A549 (cell line): ENCODE measurements at regions not wholly inside any gene's neighbourhood (a gene's known extent, or its start where the extent isn't known, plus 50 kb on each side); places are given as distances from the start of the nearest gene placed in this dataset.

Experiments used
- ATAC-seq, 2 experiments: fragments of 200-7000 bp in 1 of 2; fragments of >200 bp in 1 of 2; cut with Nextera tagmentation in 1 of 2; cut with Tn5 transposase in 1 of 2; 3 replicates each; pipeline versions ENCODE4 v1.8.0 to v1.9.1; 2018 to 2020; ENCODE audit warnings: mild to moderate bottlenecking in 1 of 2, moderate library complexity in 1 of 2
- CTCF ChIA-PET: fragments of 300-600 bp; sonication (Branson Sonifier 250); formaldehyde crosslinking; extraction: SDS; loops from one replicate; lab custom pipeline; 2021; ENCODE audit warnings: antibody characterized with exemption, inconsistent platforms; lab: Yijun Ruan, JAX
- POLR2A ChIA-PET: fragments of 350-600 bp; formaldehyde crosslinking; extraction: SDS; loops from one replicate; lab custom pipeline; 2021; ENCODE audit warnings: antibody characterized with exemption, inconsistent platforms; lab: Yijun Ruan, JAX
- DNase-seq, 2 experiments: peaks; one replicate each; pipeline versions ENCODE4 v3.0.0 to v3.0.0-alpha.2; 2011 to 2016; ENCODE audit warnings: low read depth in 1 of 2, low spot score in 1 of 2
- FAIRE-seq: peaks from 2 replicates; lab custom pipeline; 2011; peaks lifted over from hg19 to GRCh38; lab: Jason Lieb, UNC
- H3K27ac ChIP-seq, 2 experiments: fragments of >200 bp; sonication (Bioruptor Twin); formaldehyde crosslinking; 3 replicates each; pipeline ENCODE4 v1.5.1; 2016 to 2017
- H3K4me1 ChIP-seq: fragments of >200 bp; sonication (Bioruptor Twin); formaldehyde crosslinking; 3 replicates; pipeline ENCODE4 v1.6.1; 2016
- H3K4me2 ChIP-seq: fragments of >200 bp; sonication (Bioruptor Twin); formaldehyde crosslinking; 3 replicates; pipeline ENCODE4 v1.6.1; 2016
- H3K4me3 ChIP-seq: fragments of >200 bp; sonication (Bioruptor Twin); formaldehyde crosslinking; 3 replicates; pipeline ENCODE4 v1.5.1; 2016
- H3K9me3 ChIP-seq: fragments of >200 bp; sonication (Bioruptor Twin); formaldehyde crosslinking; 3 replicates; pipeline ENCODE4 v1.6.1; 2016
- CBX2 ChIP-seq: fragments of 200-600 bp; sonication (generic); IDR thresholded peaks from 2 replicates; pipeline ENCODE4 v1.6.1; 2016; ENCODE audit warnings: low read depth, mild to moderate bottlenecking, borderline replicate concordance
- CBX8 ChIP-seq: fragments of 200-600 bp; sonication (generic); IDR thresholded peaks from 2 replicates; pipeline ENCODE4 v1.6.1; 2016
- EHF ChIP-seq: fragments of 250-450 bp; sonication (Bioruptor Pico); IDR thresholded peaks from 2 replicates; pipeline ENCODE4 v1.5.0; 2020; ENCODE audit warnings: mild to moderate bottlenecking
- EHMT2 ChIP-seq: fragments of 200-600 bp; sonication (generic); IDR thresholded peaks from 2 replicates; pipeline ENCODE4 v1.6.1; 2016; ENCODE audit warnings: antibody characterized with exemption, low read depth, mild to moderate bottlenecking, moderate library complexity
- EP300 ChIP-seq, 2 experiments: fragments of >200 bp; sonication (Bioruptor Twin); formaldehyde crosslinking; IDR thresholded peaks; 2 replicates in 1 of 2; 3 replicates in 1 of 2; pipeline ENCODE4 v1.6.1; 2016 to 2017
- ESRRA ChIP-seq: fragments of 150-350 bp; IDR thresholded peaks from 2 replicates; pipeline ENCODE4 v1.6.1; 2014; ENCODE audit warnings: mild to moderate bottlenecking, low read length, borderline replicate concordance
- KDM1A ChIP-seq: fragments of 200-600 bp; sonication (generic); IDR thresholded peaks from 2 replicates; pipeline ENCODE4 v1.6.1; 2016; ENCODE audit warnings: low read depth, mild to moderate bottlenecking
- MAFK ChIP-seq: fragments of 450-650 bp; IDR thresholded peaks from 2 replicates; pipeline ENCODE4 v1.6.1; 2014; ENCODE audit not compliant: partially characterized antibody
- NPAS2 ChIP-seq: fragments of 250-450 bp; sonication (Bioruptor Pico); IDR thresholded peaks from 2 replicates; pipeline ENCODE4 v1.8.0; 2022; ENCODE audit warnings: mild to moderate bottlenecking, moderate library complexity, borderline replicate concordance
- SREBF2 ChIP-seq: fragments of 450-650 bp; IDR thresholded peaks from 2 replicates; pipeline ENCODE4 v1.6.1; 2014; ENCODE audit warnings: mild to moderate bottlenecking, moderate library complexity
- WGBS: methylation state at CpG from one replicate; pipeline ENCODE4 v1.1.6; 2017; ENCODE audit errors: missing lambda C conversion rate; 5-methylcytosine and 5-hydroxymethylcytosine counted together
- TF ChIP-seq, protein P1 (sequence below): fragments of >200 bp; sonication (Bioruptor Twin); formaldehyde crosslinking; IDR thresholded peaks from 3 replicates; pipeline ENCODE4 v1.5.1; 2016
- TF ChIP-seq, protein P2 (sequence below): fragments of >200 bp; sonication (Bioruptor Twin); formaldehyde crosslinking; IDR thresholded peaks from 3 replicates; pipeline ENCODE4 v1.6.1; 2016
- TF ChIP-seq, protein P3 (sequence below): IDR thresholded peaks from 2 replicates; pipeline ENCODE4 v1.6.1; 2012
- TF ChIP-seq, protein P4 (sequence below): fragments of 200-600 bp; sonication (generic); IDR thresholded peaks from 2 replicates; pipeline ENCODE4 v1.6.1; 2016; ENCODE audit warnings: antibody characterized with exemption, mild to moderate bottlenecking, moderate library complexity
- TF ChIP-seq, protein P5 (sequence below): fragments of 150-350 bp; IDR thresholded peaks from 2 replicates; pipeline ENCODE4 v1.6.1; 2014; ENCODE audit warnings: low read depth, mild to moderate bottlenecking, low read length

DNA sequence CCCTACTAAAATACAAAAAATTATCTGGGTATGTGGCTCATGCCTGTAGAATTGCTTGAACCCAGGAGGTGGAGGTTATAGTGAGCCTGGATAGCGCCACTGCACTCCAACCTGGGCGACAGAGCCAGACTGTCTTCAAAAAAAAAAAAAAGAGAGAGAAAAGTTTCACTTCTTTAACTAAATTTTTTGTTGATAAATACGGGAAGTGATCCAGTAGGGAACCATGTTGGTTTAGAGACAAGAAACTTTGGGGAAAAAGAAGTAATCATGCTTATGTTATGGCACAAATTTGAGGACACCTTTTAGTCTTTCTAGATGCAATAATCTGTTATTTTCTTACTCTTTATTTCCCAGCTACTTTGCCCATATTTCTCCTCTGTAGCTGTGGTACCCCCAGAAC, 309.7 kb downstream of the TYW1 start:
- no peak for TF ChIP-seq CBX8
- TF ChIP-seq SREBF2, result no peak
- no peak for TF ChIP-seq EP300 (IDR thresholded peaks at IDR 0.05)
- TF ChIP-seq NPAS2, result no peak
- TF ChIP-seq, protein P1, sequence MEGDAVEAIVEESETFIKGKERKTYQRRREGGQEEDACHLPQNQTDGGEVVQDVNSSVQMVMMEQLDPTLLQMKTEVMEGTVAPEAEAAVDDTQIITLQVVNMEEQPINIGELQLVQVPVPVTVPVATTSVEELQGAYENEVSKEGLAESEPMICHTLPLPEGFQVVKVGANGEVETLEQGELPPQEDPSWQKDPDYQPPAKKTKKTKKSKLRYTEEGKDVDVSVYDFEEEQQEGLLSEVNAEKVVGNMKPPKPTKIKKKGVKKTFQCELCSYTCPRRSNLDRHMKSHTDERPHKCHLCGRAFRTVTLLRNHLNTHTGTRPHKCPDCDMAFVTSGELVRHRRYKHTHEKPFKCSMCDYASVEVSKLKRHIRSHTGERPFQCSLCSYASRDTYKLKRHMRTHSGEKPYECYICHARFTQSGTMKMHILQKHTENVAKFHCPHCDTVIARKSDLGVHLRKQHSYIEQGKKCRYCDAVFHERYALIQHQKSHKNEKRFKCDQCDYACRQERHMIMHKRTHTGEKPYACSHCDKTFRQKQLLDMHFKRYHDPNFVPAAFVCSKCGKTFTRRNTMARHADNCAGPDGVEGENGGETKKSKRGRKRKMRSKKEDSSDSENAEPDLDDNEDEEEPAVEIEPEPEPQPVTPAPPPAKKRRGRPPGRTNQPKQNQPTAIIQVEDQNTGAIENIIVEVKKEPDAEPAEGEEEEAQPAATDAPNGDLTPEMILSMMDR, result no peak
- TF ChIP-seq, protein P2, sequence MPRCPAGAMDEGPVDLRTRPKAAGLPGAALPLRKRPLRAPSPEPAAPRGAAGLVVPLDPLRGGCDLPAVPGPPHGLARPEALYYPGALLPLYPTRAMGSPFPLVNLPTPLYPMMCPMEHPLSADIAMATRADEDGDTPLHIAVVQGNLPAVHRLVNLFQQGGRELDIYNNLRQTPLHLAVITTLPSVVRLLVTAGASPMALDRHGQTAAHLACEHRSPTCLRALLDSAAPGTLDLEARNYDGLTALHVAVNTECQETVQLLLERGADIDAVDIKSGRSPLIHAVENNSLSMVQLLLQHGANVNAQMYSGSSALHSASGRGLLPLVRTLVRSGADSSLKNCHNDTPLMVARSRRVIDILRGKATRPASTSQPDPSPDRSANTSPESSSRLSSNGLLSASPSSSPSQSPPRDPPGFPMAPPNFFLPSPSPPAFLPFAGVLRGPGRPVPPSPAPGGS, result no peak
- TF ChIP-seq, protein P3, sequence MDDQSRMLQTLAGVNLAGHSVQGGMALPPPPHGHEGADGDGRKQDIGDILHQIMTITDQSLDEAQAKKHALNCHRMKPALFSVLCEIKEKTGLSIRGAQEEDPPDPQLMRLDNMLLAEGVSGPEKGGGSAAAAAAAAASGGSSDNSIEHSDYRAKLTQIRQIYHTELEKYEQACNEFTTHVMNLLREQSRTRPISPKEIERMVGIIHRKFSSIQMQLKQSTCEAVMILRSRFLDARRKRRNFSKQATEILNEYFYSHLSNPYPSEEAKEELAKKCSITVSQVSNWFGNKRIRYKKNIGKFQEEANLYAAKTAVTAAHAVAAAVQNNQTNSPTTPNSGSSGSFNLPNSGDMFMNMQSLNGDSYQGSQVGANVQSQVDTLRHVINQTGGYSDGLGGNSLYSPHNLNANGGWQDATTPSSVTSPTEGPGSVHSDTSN, result no peak
- TF ChIP-seq, protein P4, sequence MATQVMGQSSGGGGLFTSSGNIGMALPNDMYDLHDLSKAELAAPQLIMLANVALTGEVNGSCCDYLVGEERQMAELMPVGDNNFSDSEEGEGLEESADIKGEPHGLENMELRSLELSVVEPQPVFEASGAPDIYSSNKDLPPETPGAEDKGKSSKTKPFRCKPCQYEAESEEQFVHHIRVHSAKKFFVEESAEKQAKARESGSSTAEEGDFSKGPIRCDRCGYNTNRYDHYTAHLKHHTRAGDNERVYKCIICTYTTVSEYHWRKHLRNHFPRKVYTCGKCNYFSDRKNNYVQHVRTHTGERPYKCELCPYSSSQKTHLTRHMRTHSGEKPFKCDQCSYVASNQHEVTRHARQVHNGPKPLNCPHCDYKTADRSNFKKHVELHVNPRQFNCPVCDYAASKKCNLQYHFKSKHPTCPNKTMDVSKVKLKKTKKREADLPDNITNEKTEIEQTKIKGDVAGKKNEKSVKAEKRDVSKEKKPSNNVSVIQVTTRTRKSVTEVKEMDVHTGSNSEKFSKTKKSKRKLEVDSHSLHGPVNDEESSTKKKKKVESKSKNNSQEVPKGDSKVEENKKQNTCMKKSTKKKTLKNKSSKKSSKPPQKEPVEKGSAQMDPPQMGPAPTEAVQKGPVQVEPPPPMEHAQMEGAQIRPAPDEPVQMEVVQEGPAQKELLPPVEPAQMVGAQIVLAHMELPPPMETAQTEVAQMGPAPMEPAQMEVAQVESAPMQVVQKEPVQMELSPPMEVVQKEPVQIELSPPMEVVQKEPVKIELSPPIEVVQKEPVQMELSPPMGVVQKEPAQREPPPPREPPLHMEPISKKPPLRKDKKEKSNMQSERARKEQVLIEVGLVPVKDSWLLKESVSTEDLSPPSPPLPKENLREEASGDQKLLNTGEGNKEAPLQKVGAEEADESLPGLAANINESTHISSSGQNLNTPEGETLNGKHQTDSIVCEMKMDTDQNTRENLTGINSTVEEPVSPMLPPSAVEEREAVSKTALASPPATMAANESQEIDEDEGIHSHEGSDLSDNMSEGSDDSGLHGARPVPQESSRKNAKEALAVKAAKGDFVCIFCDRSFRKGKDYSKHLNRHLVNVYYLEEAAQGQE, result no peak
- no peak for TF ChIP-seq EHMT2
- TF ChIP-seq, protein P5, sequence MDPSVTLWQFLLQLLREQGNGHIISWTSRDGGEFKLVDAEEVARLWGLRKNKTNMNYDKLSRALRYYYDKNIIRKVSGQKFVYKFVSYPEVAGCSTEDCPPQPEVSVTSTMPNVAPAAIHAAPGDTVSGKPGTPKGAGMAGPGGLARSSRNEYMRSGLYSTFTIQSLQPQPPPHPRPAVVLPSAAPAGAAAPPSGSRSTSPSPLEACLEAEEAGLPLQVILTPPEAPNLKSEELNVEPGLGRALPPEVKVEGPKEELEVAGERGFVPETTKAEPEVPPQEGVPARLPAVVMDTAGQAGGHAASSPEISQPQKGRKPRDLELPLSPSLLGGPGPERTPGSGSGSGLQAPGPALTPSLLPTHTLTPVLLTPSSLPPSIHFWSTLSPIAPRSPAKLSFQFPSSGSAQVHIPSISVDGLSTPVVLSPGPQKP, result no peak
- TF ChIP-seq KDM1A, result no peak
- TF ChIP-seq ESRRA, result no peak
- TF ChIP-seq CBX2, result no peak
- POLR2A ChIA-PET, result no interaction called here

DNA sequence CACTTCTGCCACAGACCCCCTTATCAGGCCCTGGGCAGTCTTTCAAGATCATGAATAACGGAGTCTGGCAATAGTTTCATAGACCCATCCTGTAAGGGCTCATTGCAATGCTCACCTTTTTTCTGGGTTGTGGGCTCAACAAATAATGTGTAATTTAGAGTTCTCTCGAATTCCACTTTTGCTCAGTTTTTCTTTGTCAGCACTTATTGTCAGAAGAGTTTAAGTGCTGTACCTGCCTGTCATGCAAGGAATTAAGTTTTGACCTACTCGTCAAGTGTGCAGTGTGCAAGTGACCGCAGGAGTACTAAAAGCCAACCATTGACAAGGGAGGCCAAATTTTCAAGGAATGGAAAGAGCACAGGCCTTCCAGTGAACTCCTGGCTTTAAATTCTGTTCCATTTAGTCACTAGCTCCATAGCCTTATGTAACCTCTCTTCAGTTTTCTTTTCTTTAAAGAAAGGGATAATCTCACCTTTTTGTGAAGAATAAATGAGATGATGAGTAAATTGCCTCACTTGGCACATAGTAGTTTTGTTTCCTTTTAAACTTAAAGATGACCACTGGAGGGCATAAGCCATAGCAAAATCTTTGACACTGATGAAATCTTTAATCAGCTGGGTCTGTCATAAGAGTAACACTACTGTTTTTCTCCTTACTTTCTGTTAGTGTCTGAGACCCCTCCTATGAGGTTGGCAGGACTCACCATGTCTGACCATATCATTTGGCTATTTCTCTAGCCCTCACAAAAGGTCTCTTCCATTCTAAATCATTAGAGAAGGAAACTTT, 313.3 kb downstream of the TYW1 start:
- Histone ChIP-seq H3K9me3 (no peaks in the 10 kb centered on the region), H3K4me1 (0 out of 3 replicates have a peak, but pooled peaks cover 8% of the 10 kb centered on the region), H3K4me2 (no peak overlapping the region), H3K27ac (no peak overlapping the region), H3K4me3 (no peak overlapping the region)
- CTCF ChIA-PET, result interaction anchor here (1.0 kb wide), 1 partner anchor 8 kb away, joined by 3 read pairs; no protein-coding TSS in a partner anchor
- FAIRE-seq (no peak), DNase-seq (no peak), ATAC-seq (no peak)
- peak; percentile 34 for TF ChIP-seq MAFK
- TF ChIP-seq EHF (CRISPR knock-in tag), result no peak
- POLR2A ChIA-PET, result no interaction called here
- WGBS, result 95% methylated on average over 4 of the region's 4 CpGs

More for the DNA sequence above, 309.7 kb downstream of the TYW1 start:
- Histone ChIP-seq H3K27ac (no peak overlapping the region), H3K9me3 (no peaks in the 10 kb centered on the region), H3K4me1 (peaks cover 14% of the 10 kb centered on the region; the same call in 2 of the 3 replicates), H3K4me2 (no peak overlapping the region), H3K4me3 (no peak overlapping the region)
- 97% methylated on average over 3 of the region's 3 CpGs for WGBS
- no peak for ATAC-seq
- CTCF ChIA-PET, result no interaction called here
- DNase-seq, result no peak
- no peak for FAIRE-seq
